ENCODE measurements at regions not wholly inside any gene's neighbourhood (a gene's known extent, or its start where the extent isn't known, plus 50 kb on each side); places are given as distances from the start of the nearest gene placed in this dataset.

GRCh38 chr10:130571674-130572073, 435.5 kb downstream of the GLRX3 start:
- TF ChIP-seq SPI1 (IDR thresholded peaks at IDR 0.05; ENCODE audit: low read depth, low read length) (no peak), POU2F2 (IDR thresholded peaks at IDR 0.05; ENCODE audit: low read depth, low read length) (no peak), POLR2AphosphoS5 (IDR thresholded peaks at IDR 0.05; ENCODE audit: low read depth, low read length) (no peak), POLR2A (IDR thresholded peaks at IDR 0.05; ENCODE audit: low read depth, low read length) (no peak)
